AG20443 (cell line): ENCODE measurements at regions not wholly inside any gene's neighbourhood (a gene's known extent, or its start where the extent isn't known, plus 50 kb on each side); places are given as distances from the start of the nearest gene placed in this dataset.
"Not testable (repeated sequence)": the region's sequence is repeated elsewhere in the genome, so short reads cannot be mapped to it uniquely, and the experiment has no call there.

ENCODE experiments used
- DNase-seq: peaks from one replicate; pipeline ENCODE4 v3.0.0; 2012; ENCODE audit warnings: low spot score, mixed read lengths

GRCh38 chr11:13782390-13783075 is 114.1 kb downstream of the FAR1 start:
- DNase-seq, result no peak

DNA sequence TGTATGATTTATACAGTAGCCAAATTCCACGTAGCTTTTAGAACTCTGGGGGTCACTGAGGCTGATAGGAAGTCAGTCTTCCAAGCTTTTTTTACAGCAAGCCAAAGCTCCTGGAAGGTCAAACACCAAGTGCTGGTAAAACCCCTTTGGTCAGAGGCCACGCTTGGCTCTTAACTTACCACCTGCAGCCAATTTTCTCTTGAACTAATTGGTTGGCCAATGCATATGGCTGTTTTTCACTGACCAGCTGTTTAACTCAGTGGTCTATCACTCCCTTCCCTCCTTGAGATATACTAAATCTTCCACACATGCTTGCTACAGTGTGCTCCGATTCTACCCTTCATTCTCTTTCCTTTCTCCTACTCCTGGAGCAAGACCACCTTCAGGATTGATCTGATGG is 116.0 kb downstream of the FAR1 start:
- no peak for DNase-seq

GRCh38 chr11:13784855-13785254 is 116.4 kb downstream of the FAR1 start:
- DNase-seq, result no peak

- no peak for DNase-seq
These were observed 118.2 kb downstream of the FAR1 start for GRCh38 chr11:13786688-13787087.

- not testable (repeated sequence) for DNase-seq
These were observed 129.1 kb downstream of the FAR1 start for GRCh38 chr11:13797616-13798015.

GRCh38 chr11:13800901-13801300 is 132.4 kb downstream of the FAR1 start:
- no peak for DNase-seq

GRCh38 chr11:13818325-13818724 is 144.2 kb upstream of the SPON1 start:
- DNase-seq, result no peak

- DNase-seq, result peak; percentile 22
These were observed 135.8 kb upstream of the SPON1 start for GRCh38 chr11:13826505-13827278.

GRCh38 chr11:13831696-13832095 is 130.8 kb upstream of the SPON1 start:
- no peak for DNase-seq

- no peak for DNase-seq
These were observed 128.1 kb upstream of the SPON1 start for GRCh38 chr11:13834463-13834862.

DNA sequence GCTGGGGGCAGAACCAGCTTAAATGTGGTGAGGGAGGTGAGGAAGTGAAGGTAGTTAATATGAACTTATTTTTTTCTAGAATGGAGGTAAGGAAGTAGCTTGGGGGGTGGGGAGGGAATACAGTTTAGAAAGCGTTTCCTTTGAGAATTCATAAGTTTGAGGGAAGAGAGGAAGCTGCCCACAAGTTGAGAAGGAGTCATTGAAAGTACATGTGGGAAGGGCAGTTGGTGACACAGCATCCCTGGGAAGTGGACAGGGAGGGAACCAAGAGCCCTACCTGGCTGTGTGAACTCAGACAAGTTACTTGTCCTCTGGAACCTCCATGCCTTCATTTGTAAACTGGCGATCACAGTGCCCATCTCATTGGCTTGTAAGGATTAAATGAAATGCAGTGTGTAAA is 125.9 kb upstream of the SPON1 start:
- DNase-seq, result no peak

DNA sequence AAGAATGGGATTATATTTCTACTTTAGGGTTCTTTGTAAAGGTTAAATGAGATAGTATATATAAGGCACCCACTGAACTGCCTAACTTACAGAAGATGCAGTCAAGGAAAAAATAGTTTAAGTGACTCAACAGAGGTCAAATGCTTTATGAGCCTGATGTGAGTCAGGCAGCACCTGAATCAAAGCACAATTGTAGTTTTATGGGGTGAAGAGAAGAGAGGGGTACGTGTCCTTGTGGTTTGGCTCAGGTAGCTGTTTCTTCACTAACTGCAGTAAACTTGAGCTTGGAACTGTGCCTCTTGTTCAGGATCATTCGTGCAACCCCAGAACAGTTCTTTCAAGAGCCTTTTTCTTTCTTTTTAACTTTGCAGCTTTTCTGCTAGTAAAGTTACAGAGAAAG is 125.2 kb upstream of the SPON1 start:
- no peak for DNase-seq

- DNase-seq, result no peak
These were observed 121.1 kb upstream of the SPON1 start for GRCh38 chr11:13841393-13841792.

- DNase-seq, result no peak
These were observed 114.5 kb upstream of the SPON1 start for GRCh38 chr11:13848031-13848430.

DNA sequence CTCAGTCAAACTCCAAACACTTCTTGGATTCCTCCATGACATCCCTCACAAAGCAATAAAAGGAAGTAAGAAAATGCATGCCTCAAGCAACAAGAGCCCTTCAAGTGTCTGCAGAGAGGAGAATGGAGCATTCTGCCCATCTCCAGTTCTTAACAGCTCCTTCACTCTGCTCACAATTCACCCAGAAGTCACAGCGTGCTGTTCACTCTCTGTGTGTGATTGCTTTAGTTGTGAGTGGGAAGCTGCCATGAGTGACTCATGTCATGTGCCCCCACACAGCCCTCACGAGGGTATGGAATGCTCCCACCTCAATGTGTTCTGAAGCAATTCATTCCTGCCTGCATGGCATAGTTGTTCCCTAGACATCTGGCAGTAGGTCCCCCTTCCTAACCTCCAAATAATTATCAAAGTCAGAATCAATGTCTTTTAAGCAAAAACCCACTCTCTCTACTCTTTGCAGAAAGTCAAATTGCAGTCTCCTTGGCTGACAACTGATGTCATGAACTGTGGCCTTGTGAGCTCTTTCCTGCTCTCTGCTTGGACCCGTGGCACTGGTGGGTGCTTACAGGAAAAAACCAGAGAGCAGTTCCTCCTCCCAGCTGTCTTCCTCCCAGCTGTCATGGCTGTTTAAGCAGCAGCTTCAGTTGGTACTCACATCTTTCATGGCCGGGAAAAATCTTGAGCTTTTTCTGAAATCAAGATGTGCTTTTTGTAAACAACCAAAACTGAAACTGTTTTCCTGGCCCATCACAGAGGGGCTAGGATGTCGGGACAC is 112.1 kb upstream of the SPON1 start:
- no peak for DNase-seq

DNA sequence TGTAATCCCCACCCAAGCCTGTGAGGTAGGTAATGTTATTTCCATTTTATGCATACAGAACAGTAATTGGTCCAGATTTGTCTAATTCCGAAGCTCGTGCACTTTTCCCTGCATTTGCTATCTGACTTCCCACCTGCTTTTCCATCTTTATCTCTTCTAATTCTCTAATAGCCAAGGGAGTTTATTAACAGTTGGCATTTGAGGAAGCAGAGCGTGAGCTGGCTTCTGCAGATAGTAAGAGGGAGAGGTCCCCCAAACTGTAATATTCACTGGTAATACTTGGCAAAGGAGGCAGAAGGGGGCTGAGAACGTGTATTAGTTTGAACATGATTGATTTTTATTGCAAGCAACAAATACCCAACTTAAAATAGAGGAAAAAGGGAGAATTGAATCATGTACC is 110.8 kb upstream of the SPON1 start:
- DNase-seq, result no peak

- no peak for DNase-seq
These were observed 110.0 kb upstream of the SPON1 start for GRCh38 chr11:13852481-13852880.

- no peak for DNase-seq
These were observed 104.7 kb upstream of the SPON1 start for GRCh38 chr11:13857828-13858227.

DNA sequence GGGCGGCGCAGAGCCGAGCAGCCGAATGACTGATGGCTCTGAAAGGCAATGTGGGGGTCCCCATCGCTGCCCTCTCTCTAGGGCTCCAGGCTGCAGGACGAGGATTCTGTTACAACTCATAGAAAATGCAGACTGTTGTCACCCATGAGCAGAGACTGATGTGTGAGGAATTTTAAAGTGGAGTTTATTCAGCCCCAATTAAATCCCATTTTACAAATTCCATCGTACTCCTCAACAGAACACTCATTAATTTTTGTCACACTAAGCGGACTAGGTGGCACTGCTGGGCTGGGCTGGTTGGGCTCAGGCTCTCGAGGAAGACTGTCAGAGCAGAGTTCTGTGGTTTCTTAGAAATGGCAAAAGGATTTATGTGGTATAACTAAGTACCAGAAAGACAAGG is 102.6 kb upstream of the SPON1 start:
- no peak for DNase-seq

DNA sequence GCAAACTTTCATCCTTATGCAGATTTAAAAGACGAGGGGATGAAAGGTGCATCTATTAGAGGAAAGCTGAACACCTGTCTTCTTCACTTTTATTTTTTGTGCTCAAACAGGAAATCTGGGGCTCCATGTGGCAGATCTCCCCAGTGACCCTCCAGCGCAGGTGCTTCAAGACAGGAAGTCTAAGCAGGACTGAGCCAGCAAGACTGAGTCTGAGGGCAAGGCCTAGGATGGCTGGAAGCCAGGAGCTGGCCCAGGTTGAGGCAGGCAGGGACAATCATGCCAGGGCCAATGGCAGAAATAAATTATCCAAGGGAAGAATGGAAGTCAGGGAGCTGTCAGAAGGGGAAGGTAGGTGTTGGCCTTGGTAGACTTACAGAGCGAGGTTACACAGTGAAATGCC is 101.1 kb upstream of the SPON1 start:
- DNase-seq, result no peak

DNA sequence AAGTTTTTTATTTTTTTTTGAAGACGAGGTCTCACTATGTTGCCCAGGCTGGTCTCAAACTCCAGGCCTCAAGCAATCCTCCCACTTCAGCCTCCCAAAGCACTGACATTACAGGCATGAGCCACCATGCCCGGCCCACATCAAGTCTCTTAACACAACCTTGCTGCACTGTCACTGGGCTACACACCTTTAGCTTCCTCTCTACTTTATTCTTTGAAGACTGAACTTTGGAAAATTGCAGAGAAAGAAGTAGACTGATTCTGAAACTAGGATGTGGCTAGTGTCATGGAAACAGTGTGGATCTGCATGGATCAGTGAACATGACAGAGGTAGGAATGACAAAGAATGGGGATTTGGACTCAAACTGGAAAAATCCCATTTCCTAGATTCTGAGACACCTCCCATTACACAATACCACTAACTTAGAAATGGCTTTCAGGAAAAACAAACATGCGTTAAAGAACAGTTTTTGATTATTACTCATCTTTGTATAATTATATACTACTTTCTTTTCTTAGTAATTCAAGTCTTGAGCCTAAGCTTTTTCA is 99.6 kb upstream of the SPON1 start:
- no peak for DNase-seq

DNA sequence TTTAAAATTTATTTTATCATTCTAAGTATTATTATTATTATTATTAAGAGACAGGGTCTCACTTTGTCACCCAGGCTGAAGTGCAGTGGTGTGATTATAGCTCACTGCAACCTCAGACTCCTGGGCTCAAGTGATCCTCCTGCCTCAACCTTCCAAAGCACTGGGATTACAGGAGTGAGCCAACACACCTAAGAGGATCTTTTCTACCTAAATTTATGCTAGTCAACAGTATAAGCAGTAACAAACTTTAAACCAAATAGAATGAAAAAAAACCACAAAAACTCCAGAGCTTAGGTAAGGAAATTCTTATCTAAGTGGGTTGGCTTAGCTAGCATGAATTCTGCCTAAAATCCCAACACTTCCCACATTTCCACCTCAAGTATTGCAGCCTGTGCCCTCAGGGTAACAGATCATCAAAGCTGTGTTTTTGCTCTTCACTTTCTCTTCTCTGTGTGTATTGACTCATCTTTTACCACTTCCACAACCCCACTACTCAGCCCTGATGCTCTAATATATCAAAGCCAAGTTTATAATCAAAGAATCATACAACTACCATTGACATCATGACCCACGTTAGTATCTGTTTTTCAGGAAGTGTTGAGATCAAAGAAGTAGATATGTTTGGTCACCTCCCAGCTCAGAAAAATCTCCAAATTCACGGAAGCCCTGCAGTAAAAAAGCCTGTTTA is 93.7 kb upstream of the SPON1 start:
- no peak for DNase-seq
